ENCODE measurements at regions not wholly inside any gene's neighbourhood (a gene's known extent, or its start where the extent isn't known, plus 50 kb on each side); places are given as distances from the start of the nearest gene placed in this dataset.

DNA sequence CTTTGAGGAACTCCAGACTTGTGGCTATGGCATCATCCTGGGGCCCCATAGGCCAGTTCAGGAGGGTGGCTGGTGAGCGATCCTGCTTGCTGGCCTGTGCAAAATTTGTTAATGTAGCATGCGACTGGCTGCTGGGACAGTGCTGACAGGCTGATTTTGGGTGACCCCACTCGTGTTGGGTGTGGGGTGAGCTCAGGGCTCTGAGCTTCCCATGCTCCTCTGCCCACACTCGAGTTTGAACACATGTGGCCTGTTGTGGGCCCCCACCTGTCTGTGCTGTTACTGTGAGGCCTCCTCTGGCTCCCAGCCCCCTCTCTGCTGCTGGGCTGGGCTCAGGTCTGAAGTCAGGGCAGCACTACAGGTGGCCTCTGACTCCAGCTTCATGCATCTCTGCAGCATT is 64.4 kb upstream of the MYEOV start:
- TF ChIP-seq POLR2A (IDR thresholded peaks at IDR 0.05) (no peak), POLR2AphosphoS5 (IDR thresholded peaks at IDR 0.05) (no peak)
- TF ChIP-seq, protein P1, sequence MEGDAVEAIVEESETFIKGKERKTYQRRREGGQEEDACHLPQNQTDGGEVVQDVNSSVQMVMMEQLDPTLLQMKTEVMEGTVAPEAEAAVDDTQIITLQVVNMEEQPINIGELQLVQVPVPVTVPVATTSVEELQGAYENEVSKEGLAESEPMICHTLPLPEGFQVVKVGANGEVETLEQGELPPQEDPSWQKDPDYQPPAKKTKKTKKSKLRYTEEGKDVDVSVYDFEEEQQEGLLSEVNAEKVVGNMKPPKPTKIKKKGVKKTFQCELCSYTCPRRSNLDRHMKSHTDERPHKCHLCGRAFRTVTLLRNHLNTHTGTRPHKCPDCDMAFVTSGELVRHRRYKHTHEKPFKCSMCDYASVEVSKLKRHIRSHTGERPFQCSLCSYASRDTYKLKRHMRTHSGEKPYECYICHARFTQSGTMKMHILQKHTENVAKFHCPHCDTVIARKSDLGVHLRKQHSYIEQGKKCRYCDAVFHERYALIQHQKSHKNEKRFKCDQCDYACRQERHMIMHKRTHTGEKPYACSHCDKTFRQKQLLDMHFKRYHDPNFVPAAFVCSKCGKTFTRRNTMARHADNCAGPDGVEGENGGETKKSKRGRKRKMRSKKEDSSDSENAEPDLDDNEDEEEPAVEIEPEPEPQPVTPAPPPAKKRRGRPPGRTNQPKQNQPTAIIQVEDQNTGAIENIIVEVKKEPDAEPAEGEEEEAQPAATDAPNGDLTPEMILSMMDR (IDR thresholded peaks at IDR 0.05) = no peak
